ENCODE measurements at regions not wholly inside any gene's neighbourhood (a gene's known extent, or its start where the extent isn't known, plus 50 kb on each side); places are given as distances from the start of the nearest gene placed in this dataset.
A peak's percentile ranks its signal among the peaks of the same experiment; 100 is the strongest.

DNA sequence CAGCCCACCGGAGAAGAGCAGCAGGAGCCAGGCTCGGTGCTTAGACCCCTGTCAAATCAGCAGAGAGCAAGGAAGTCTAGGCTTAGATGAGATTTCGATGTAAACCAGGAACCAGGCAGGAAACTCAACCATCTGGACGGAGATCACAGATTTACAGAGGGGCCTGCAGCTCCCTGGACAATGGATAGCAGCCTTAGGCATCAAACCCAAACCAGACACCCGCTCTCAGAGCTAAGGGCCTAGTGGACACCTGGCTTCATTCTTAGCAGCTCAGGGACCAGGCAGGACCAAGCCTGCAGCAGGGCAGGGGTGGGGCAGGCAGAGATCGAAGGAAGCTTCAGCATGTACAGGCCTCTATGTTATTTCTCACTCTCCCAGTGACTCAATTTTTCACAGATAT is 127.8 kb upstream of the FMN2 start:
- ChIA-PET CTCF (no interaction called here), POLR2A (ENCODE audit: unreplicated experiment) (no interaction called here)
- H2AFZ ChIP-seq: no peak overlapping the region
- TF ChIP-seq, protein P1, sequence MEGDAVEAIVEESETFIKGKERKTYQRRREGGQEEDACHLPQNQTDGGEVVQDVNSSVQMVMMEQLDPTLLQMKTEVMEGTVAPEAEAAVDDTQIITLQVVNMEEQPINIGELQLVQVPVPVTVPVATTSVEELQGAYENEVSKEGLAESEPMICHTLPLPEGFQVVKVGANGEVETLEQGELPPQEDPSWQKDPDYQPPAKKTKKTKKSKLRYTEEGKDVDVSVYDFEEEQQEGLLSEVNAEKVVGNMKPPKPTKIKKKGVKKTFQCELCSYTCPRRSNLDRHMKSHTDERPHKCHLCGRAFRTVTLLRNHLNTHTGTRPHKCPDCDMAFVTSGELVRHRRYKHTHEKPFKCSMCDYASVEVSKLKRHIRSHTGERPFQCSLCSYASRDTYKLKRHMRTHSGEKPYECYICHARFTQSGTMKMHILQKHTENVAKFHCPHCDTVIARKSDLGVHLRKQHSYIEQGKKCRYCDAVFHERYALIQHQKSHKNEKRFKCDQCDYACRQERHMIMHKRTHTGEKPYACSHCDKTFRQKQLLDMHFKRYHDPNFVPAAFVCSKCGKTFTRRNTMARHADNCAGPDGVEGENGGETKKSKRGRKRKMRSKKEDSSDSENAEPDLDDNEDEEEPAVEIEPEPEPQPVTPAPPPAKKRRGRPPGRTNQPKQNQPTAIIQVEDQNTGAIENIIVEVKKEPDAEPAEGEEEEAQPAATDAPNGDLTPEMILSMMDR (conservative IDR thresholded peaks at IDR 0.05): no peak
- TF ChIP-seq EZH2 (IDR thresholded peaks at IDR 0.05; ENCODE audit: low read depth): no peak
- no peaks in the 10 kb centered on the region for H3F3A ChIP-seq (ENCODE audit: insufficient read depth, low read depth)
- no TSS peak for BruUV-seq (replicated peaks)
- no peaks in the 10 kb centered on the region for H4K20me1 ChIP-seq (ENCODE audit: insufficient read depth)
- H3K9me2 ChIP-seq (ENCODE audit: insufficient read depth): no peaks in the 10 kb centered on the region
- no peaks in the 10 kb centered on the region for H3K4me1 ChIP-seq (replicated peaks; ENCODE audit: insufficient read depth)
- intact Hi-C loops (cut with micrococcal nuclease; ENCODE audit: unreplicated experiment): no loop called here
- no peaks in the 10 kb centered on the region for H3K79me2 ChIP-seq (ENCODE audit: low read depth)
- H3K9me3 ChIP-seq (ENCODE audit: insufficient read depth, low read depth): no peaks in the 10 kb centered on the region
- H3K36me3 ChIP-seq (ENCODE audit: low read depth): no peaks in the 10 kb centered on the region
- no peak overlapping the region for H3K4me2 ChIP-seq
- H3K27ac ChIP-seq: no peak overlapping the region
- DNase-seq: no peak
- H3K27me3 ChIP-seq (ENCODE audit: insufficient read depth, low read depth): peaks cover 67% of the 10 kb centered on the region
- H3K4me3 ChIP-seq: no peak overlapping the region

DNA sequence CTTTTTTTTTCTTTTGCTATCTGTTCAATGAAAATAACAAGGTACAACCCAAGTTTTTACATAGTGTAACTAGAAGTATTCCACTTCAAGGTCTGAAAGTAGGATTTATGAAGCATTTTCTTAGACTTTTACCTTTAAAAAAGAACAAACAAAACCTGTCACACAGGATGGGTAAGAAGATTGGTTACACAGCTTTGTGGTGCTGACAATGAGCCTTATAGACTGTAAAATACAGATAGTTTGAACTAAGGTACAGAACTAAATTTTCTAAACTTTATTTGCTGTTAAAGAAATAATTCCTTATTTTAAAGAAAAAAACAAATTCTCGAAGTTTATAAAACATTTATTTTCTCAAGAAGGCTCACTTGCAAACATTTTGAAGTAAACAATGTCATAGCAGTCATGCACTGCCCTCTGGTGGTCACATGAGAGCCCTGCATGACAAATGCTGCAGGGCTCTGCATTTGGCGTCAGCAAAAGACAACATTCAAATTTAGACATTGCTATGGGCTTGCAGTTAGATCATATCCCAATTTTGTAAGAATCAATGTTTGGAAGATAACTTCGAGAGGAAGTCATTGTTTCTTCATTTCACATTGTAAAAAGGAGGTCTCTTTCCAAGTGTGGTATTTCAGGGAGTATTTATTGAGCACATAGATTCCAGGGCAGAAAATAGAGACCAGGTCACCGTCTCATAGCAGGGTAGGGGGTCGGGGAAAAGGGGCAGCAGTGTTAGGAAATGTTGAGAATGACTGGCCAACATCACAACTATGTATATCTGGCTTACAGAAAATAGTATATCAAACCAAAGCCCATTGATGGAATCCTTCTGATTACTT is 115.3 kb upstream of the FMN2 start:
- Histone ChIP-seq H3K79me2 (ENCODE audit: low read depth) (no peaks in the 10 kb centered on the region), H3K4me3 (no peak overlapping the region), H3F3A (ENCODE audit: insufficient read depth, low read depth) (no peaks in the 10 kb centered on the region), H3K27me3 (ENCODE audit: insufficient read depth, low read depth) (peaks cover 30% of the 10 kb centered on the region), H3K4me2 (no peak overlapping the region), H2AFZ (no peak overlapping the region), H3K9me3 (ENCODE audit: insufficient read depth, low read depth) (no peaks in the 10 kb centered on the region), H3K4me1 (replicated peaks; ENCODE audit: insufficient read depth) (no peaks in the 10 kb centered on the region), H3K27ac (no peak overlapping the region), H3K9me2 (ENCODE audit: insufficient read depth) (no peaks in the 10 kb centered on the region), H3K36me3 (ENCODE audit: low read depth) (no peaks in the 10 kb centered on the region), H4K20me1 (ENCODE audit: insufficient read depth) (no peaks in the 10 kb centered on the region; the same call in 1 of the 2 replicates)
- TF ChIP-seq, protein P1 (conservative IDR thresholded peaks at IDR 0.05): peak; percentile 91
- TF ChIP-seq EZH2 (IDR thresholded peaks at IDR 0.05; ENCODE audit: low read depth): no peak
- intact Hi-C loops (cut with micrococcal nuclease; ENCODE audit: unreplicated experiment): loop anchor here (1.0 to 5.0 kb wide), 3 partner anchors 25 to 1724 kb away; no protein-coding TSS in a partner anchor
- POLR2A ChIA-PET (ENCODE audit: unreplicated experiment): no interaction called here
- CTCF ChIA-PET: no interaction called here
- no TSS peak for BruUV-seq (replicated peaks)
- peak; percentile 33 to 44 for DNase-seq

DNA sequence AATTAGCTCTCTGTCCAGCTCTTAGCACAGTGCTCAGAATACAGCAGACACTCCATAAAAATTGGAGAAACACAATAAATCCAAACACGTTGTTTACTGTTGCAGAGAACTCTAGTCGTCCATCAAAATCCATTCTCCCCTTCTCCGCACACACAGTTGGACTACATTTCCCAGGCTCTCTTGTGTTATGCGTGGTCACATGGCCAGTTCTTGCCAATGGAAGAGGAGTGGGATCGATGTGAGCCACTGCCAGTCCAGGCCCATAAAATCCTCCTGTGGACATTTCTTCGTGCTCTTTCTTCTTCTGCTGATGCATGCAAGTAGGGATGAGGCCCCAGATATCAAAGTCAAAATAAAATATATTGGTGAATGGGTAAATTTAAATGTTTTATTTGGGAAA is 114.3 kb upstream of the FMN2 start:
- ChIA-PET CTCF (no interaction called here), POLR2A (ENCODE audit: unreplicated experiment) (no interaction called here)
- Histone ChIP-seq H3K27ac (no peak overlapping the region), H3K4me2 (no peak overlapping the region), H3K36me3 (ENCODE audit: low read depth) (no peaks in the 10 kb centered on the region), H3K9me2 (ENCODE audit: insufficient read depth) (no peaks in the 10 kb centered on the region), H2AFZ (no peak overlapping the region), H3K79me2 (ENCODE audit: low read depth) (no peaks in the 10 kb centered on the region), H3K4me1 (replicated peaks; ENCODE audit: insufficient read depth) (no peaks in the 10 kb centered on the region), H3K9me3 (ENCODE audit: insufficient read depth, low read depth) (no peaks in the 10 kb centered on the region), H4K20me1 (ENCODE audit: insufficient read depth) (no peaks in the 10 kb centered on the region; the same call in 1 of the 2 replicates), H3K4me3 (no peak overlapping the region), H3K27me3 (ENCODE audit: insufficient read depth, low read depth) (peaks cover 22% of the 10 kb centered on the region), H3F3A (ENCODE audit: insufficient read depth, low read depth) (no peaks in the 10 kb centered on the region)
- no peak for DNase-seq
- BruUV-seq (replicated peaks): no TSS peak
- intact Hi-C loops (cut with micrococcal nuclease; ENCODE audit: unreplicated experiment): loop anchor here (2.0 to 5.0 kb wide), 2 partner anchors 669 to 1725 kb away; no protein-coding TSS in a partner anchor
- TF ChIP-seq EZH2 (IDR thresholded peaks at IDR 0.05; ENCODE audit: low read depth): no peak
- TF ChIP-seq, protein P1 (conservative IDR thresholded peaks at IDR 0.05): no peak

All from PC-9 (cell line).